ENCODE measurements at regions not wholly inside any gene's neighbourhood (a gene's known extent, or its start where the extent isn't known, plus 50 kb on each side); places are given as distances from the start of the nearest gene placed in this dataset.
A peak's percentile ranks its signal among the peaks of the same experiment; 100 is the strongest.

GRCh38 chr10:47107007-47107747, 192.8 kb upstream of the GDF10 start:
- DNase-seq = no peak

GRCh38 chr10:47109906-47110305, 190.1 kb upstream of the GDF10 start:
- no peak for DNase-seq

GRCh38 chr10:47111329-47111862, 188.6 kb upstream of the GDF10 start:
- no peak for DNase-seq

GRCh38 chr10:47112612-47113011, 187.4 kb upstream of the GDF10 start:
- DNase-seq = no peak

GRCh38 chr10:47113907-47114500, 186.0 kb upstream of the GDF10 start:
- DNase-seq = no peak

- DNase-seq = no peak
These were observed 185.3 kb upstream of the GDF10 start for GRCh38 chr10:47114680-47115186.

- no peak for DNase-seq
These were observed 184.7 kb upstream of the GDF10 start for GRCh38 chr10:47115322-47115721.

GRCh38 chr10:47116445-47116844, 183.6 kb upstream of the GDF10 start:
- no peak for DNase-seq

GRCh38 chr10:47118326-47118725, 181.7 kb upstream of the GDF10 start:
- no peak for DNase-seq

GRCh38 chr10:47121336-47121735, 178.7 kb upstream of the GDF10 start:
- DNase-seq = no peak

GRCh38 chr10:47123716-47124288, 176.2 kb upstream of the GDF10 start:
- no peak for DNase-seq

- no peak for DNase-seq
These were observed 172.7 kb upstream of the GDF10 start for GRCh38 chr10:47127188-47127785.

GRCh38 chr10:47130491-47130890, 169.5 kb upstream of the GDF10 start:
- no peak for DNase-seq

GRCh38 chr10:47133871-47134570, 166.0 kb upstream of the GDF10 start:
- no peak for DNase-seq

GRCh38 chr10:47136866-47137265, 163.1 kb upstream of the GDF10 start:
- DNase-seq = no peak

GRCh38 chr10:47137311-47137851, 162.6 kb upstream of the GDF10 start:
- DNase-seq = peak; percentile 60

GRCh38 chr10:47139121-47139520, 160.9 kb upstream of the GDF10 start:
- no peak for DNase-seq

GRCh38 chr10:47140761-47141348, 159.1 kb upstream of the GDF10 start:
- no peak for DNase-seq

GRCh38 chr10:47141349-47141748, 158.6 kb upstream of the GDF10 start:
- DNase-seq = no peak

GRCh38 chr10:47143072-47143471, 156.9 kb upstream of the GDF10 start:
- no peak for DNase-seq

GRCh38 chr10:47143473-47143872, 156.5 kb upstream of the GDF10 start:
- DNase-seq = no peak

GRCh38 chr10:47144525-47144924, 155.5 kb upstream of the GDF10 start:
- no peak for DNase-seq
